ENCODE measurements at regions not wholly inside any gene's neighbourhood (a gene's known extent, or its start where the extent isn't known, plus 50 kb on each side); places are given as distances from the start of the nearest gene placed in this dataset.

DNA sequence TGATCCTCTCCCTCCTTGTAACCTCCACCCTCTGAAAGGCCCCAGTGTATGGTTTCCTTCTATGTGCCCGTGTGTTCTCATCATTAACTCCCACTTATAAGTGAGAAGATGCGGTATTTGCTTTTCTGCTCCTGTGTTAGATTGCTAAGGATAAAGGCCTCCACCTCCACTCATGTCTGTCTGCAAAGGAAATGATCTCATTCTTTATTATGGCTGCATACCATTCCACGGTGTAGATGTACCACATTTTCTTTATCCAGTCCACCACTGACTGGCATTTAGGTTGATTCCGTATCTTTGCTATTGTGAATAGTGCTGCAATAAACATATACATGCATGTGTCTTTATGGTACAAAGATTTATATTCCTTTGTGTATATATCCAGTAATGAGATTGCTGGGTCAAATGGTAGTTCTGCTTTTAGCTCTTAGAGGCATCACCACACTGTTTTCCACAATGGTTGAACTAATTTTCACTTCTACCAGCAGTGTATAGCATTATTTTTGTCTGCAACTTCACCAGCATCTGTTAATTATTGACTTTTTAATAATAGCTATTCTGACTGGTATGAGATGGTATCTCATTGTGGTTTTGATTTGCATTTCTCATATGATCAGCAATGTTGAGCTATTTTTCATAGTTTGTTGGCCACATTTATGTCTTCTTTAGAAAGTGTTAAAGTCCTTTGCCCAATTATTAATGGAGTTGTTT lies 1030.9 kb downstream of the FSTL5 start:
- no peak for DNase-seq (ENCODE audit: low spot score)

DNA sequence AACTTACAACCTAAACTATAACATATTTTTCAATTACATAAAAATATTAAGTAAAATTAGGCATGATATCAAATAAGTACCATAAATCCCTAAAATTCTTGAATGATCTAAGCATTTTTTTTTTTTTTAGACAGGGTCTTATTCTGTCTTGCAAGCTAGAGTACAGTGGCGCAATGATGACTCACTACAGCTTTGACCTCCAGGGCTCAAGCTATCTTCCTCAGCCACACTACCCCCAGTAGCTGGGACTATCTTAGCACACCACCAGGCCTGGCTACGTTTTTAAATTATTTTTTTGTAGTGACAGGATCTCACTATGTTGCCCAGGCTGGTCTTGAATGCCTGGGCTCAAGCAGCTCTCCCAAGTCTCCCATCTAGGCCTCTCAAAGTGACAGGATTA lies 1042.3 kb downstream of the FSTL5 start:
- no peak for DNase-seq (ENCODE audit: low spot score)

DNA sequence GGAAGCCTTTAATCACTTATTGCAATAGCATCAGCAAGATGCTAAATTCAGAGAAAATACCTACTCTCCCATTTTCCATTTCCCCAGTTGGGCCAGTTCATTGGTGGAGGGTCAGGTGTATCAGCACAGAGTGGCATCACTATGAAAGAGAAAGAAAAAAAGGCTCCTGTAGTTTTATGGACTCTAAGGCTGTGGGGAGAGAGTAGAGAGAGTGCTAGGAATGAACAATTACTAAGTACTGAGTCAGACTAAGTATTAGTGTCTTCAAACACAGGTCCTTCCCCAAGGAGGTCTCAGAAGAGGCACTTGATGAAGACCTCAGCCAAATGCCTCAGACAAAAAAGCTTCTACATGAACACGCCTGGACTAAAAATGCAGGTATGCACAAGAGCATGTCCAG lies 1061.9 kb downstream of the FSTL5 start:
- DNase-seq (ENCODE audit: low spot score), result no peak

DNA sequence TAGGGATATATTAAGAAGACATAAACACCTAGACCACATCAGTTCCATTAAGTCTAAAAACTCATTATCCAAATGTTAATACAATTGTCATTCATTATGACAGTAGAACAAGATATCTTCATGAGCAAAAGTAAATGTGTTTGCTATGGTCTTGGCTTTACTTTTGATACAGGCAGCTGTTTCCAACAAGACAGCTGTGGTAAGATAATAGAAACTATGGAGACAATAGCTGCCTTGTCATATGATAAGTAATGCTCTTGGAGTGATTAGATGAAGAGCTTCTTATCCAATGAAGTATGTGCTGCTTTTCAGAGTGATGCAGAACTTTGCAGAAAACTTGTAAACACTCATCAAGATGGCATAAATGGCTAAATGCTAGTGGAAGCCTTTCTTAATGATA lies 1066.0 kb downstream of the FSTL5 start:
- DNase-seq (ENCODE audit: low spot score), result no peak

DNA sequence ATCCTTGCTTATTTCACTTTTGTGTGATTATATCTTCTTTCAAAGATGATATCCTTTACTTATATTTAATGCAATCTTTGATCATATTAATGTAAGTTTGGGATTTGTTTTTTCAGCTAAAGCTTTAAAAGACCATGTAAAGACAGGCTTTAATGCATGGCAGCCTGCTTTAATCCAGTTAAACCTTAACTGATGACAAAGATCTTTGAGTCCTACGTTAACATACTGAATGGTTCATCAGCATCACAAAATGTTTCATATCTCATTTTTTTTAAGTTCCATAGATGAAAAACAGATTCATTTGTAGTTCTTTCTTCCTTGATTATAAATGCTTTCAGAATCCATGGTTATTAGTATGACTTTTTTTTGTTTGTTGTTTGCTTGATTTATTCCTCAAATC lies 1102.8 kb downstream of the FSTL5 start:
- DNase-seq (ENCODE audit: low spot score), result no peak

Data from iPS-NIHi11 (cell line).